B cell (primary cell): ENCODE measurements at regions not wholly inside any gene's neighbourhood (a gene's known extent, or its start where the extent isn't known, plus 50 kb on each side); places are given as distances from the start of the nearest gene placed in this dataset.

Experiments
- ATAC-seq: fragments of 200-7000 bp; cut with Tn5 transposase; one replicate; pipeline ENCODE4 v1.10.0; 2021; ENCODE audit warnings: low read depth, mild to moderate bottlenecking, moderate number of reproducible peaks, moderate library complexity
- CTCF ChIA-PET: fragments of 350-600 bp; sonication (Branson Sonifier 250); formaldehyde crosslinking; loops from one replicate; lab custom pipeline; 2021; ENCODE audit warnings: antibody characterized with exemption, inconsistent platforms; lab: Charles Lee
- POLR2A ChIA-PET: fragments of 350-600 bp; sonication (Branson Sonifier 250); formaldehyde crosslinking; loops from one replicate; lab custom pipeline; 2021; ENCODE audit warnings: antibody characterized with exemption; lab: Charles Lee
- DNase-seq: peaks from one replicate; pipeline ENCODE4 v3.0.0; 2013
- H2AFZ ChIP-seq: 2 replicates; pipeline ENCODE4 v1.6.1; 2012; ENCODE audit warnings: mild to moderate bottlenecking, low read depth, low read length; ENCODE audit not compliant: insufficient read depth, poor library complexity, severe bottlenecking
- H3K27ac ChIP-seq, 2 donors: 1 replicate in 1 of 2; 2 replicates in 1 of 2; pipeline ENCODE4 v1.5.1; 2012 to 2013; ENCODE audit warnings: low read length in 2 of 2, mild to moderate bottlenecking in 2 of 2, moderate library complexity in 1 of 2
- H3K27me3 ChIP-seq, 4 experiments: fragments of 200-600 bp in 1 of 4; sonication (generic) in 1 of 4; replicated peaks in 1 of 4; 1 replicate in 2 of 4; 2 replicates in 2 of 4; pipeline versions ENCODE4 v1.6.1 to v1.7.0; 2013 to 2016; ENCODE audit warnings: low read length in 3 of 4, mild to moderate bottlenecking in 2 of 4, mixed read lengths in 1 of 4, moderate library complexity in 1 of 4; ENCODE audit not compliant: insufficient read depth in 4 of 4, control insufficient read depth in 3 of 4; ENCODE audit errors: control extremely low read depth in 1 of 4
- H3K36me3 ChIP-seq, 2 experiments: replicated peaks in 1 of 2; 1 replicate in 1 of 2; 2 replicates in 1 of 2; pipeline versions ENCODE4 v1.6.1 to v1.7.1; 2013; ENCODE audit warnings: low read length in 1 of 2; ENCODE audit not compliant: insufficient read depth in 2 of 2, control insufficient read depth in 1 of 2; ENCODE audit errors: control extremely low read depth in 1 of 2, extremely low read depth in 1 of 2
- H3K4me1 ChIP-seq, 2 donors: fragments of 200-600 bp in 1 of 2; sonication (generic) in 1 of 2; 1 replicate in 1 of 2; 2 replicates in 1 of 2; pipeline versions ENCODE4 v1.5.1 to v1.6.1; 2013 to 2017; ENCODE audit warnings: low read length in 2 of 2; ENCODE audit not compliant: control insufficient read depth in 2 of 2, insufficient read depth in 2 of 2
- H3K4me2 ChIP-seq: replicated peaks from 2 replicates; pipeline ENCODE3; 2012; ENCODE audit warnings: mild to moderate bottlenecking, low read depth, low read length; ENCODE audit not compliant: poor library complexity, severe bottlenecking
- H3K4me3 ChIP-seq, 5 experiments: fragments of 200-600 bp in 1 of 5; sonication (generic) in 1 of 5; 1 replicate in 3 of 5; 2 replicates in 2 of 5; pipeline versions ENCODE4 v1.5.1 to v1.7.0; 2011 to 2016; ENCODE audit warnings: low read length in 4 of 5, mild to moderate bottlenecking in 4 of 5, low read depth in 2 of 5, control low read depth in 1 of 5, moderate library complexity in 1 of 5; ENCODE audit not compliant: insufficient read depth in 1 of 5; ENCODE audit errors: control extremely low read depth in 1 of 5, extremely low read depth in 1 of 5
- H3K79me2 ChIP-seq: fragments of 200-600 bp; sonication (generic); one replicate; pipeline ENCODE4 v1.6.0; 2016; ENCODE audit warnings: low read length; ENCODE audit not compliant: control insufficient read depth, insufficient read depth
- H3K9ac ChIP-seq: fragments of 200-600 bp; sonication (generic); 2 replicates; pipeline ENCODE4 v1.6.1; 2017; ENCODE audit warnings: mild to moderate bottlenecking, low read length, moderate library complexity
- H3K9me3 ChIP-seq, 3 donors: one replicate each; pipeline versions ENCODE4 v1.6.1 to v1.7.1; 2013; ENCODE audit warnings: low read length in 2 of 3; ENCODE audit not compliant: control insufficient read depth in 2 of 3, insufficient read depth in 1 of 3; ENCODE audit errors: control extremely low read depth in 1 of 3
- H4K20me1 ChIP-seq: 2 replicates; pipeline ENCODE4 v1.6.0; 2012; ENCODE audit warnings: mild to moderate bottlenecking, low read length; ENCODE audit not compliant: insufficient read depth, control insufficient read depth, poor library complexity, severe bottlenecking
- H3K27ac Mint-ChIP-seq: one replicate; pipeline ENCODE4 v1.8.0; 2021; ENCODE audit warnings: mixed read lengths
- H3K27me3 Mint-ChIP-seq: one replicate; pipeline ENCODE4 v1.8.0; 2021; ENCODE audit warnings: mixed read lengths
- H3K4me1 Mint-ChIP-seq: one replicate; pipeline ENCODE4 v1.8.0; 2021; ENCODE audit warnings: mixed read lengths
- H3K4me3 Mint-ChIP-seq: one replicate; pipeline ENCODE4 v1.8.0; 2021; ENCODE audit warnings: mixed read lengths
- H3K9me3 Mint-ChIP-seq: one replicate; pipeline ENCODE4 v1.8.0; 2022; ENCODE audit warnings: mixed read lengths; ENCODE audit not compliant: insufficient read depth
- CTCF ChIP-seq: fragments of 200-600 bp; IDR thresholded peaks from one replicate; pipeline ENCODE4 v1.8.0; 2022; ENCODE audit warnings: antibody characterized with exemption, mild to moderate bottlenecking
- EZH2 ChIP-seq: IDR thresholded peaks from 2 replicates; pipeline ENCODE4 v1.6.1; 2012; ENCODE audit warnings: borderline replicate concordance, low read depth, mild to moderate bottlenecking, moderate library complexity, low read length; ENCODE audit not compliant: insufficient read depth, poor library complexity, severe bottlenecking
- WGBS: methylation state at CpG from one replicate; pipeline ENCODE4 v1.1.5; 2013; ENCODE audit warnings: missing lambda C conversion rate; ENCODE audit not compliant: insufficient coverage; 5-methylcytosine and 5-hydroxymethylcytosine counted together
- intact Hi-C: fragments of 100-400 bp; cut with micrococcal nuclease; formaldehyde crosslinking; loops from one replicate; pipeline ENCODE4 v1.10.0; 2022

- ChIA-PET CTCF (no interaction called here), POLR2A (no interaction called here)
- Histone ChIP-seq H3K4me2 (no peak overlapping the region), H4K20me1 (no peaks in the 10 kb centered on the region), H2AFZ (no peak overlapping the region), H3K4me3 (no peak overlapping the region), H3K27me3 (no peaks in the 10 kb centered on the region), H3K9me3 (peaks cover 0 to 1% (median 0%) of the 10 kb centered on the region in 3 donors), H3K36me3 (no peaks in the 10 kb centered on the region), H3K27ac (no peak overlapping the region), H3K4me1 (no peaks in the 10 kb centered on the region), H3K79me2 (no peaks in the 10 kb centered on the region), H3K9ac (no peak overlapping the region)
- Mint-ChIP-seq H3K4me3 (no peak overlapping the region), H3K9me3 (no peaks in the 10 kb centered on the region), H3K4me1 (no peaks in the 10 kb centered on the region), H3K27me3 (peaks cover 3% of the 10 kb centered on the region), H3K27ac (no peak overlapping the region)
- DNase-seq (no peak), ATAC-seq (no peak)
- WGBS: no CpG with 5 or more reads among the region's 2 CpGs
- intact Hi-C loops: no loop called here
- TF ChIP-seq CTCF: no peak
- no peak for TF ChIP-seq EZH2
Measured at GRCh38 chr4:14236359-14236758, 608.8 kb upstream of the BOD1L1 start.

GRCh38 chr4:14237911-14238310 is 610.4 kb upstream of the BOD1L1 start:
- H3K27me3 ChIP-seq: no peaks in the 10 kb centered on the region
- H3K9me3 ChIP-seq: peaks cover 0 to 1% (median 0%) of the 10 kb centered on the region in 3 donors
- no peak overlapping the region for H3K27ac ChIP-seq
- Mint-ChIP-seq H3K9me3 (no peaks in the 10 kb centered on the region), H3K4me3 (no peak overlapping the region), H3K27me3 (peaks cover 3% of the 10 kb centered on the region), H3K27ac (no peak overlapping the region), H3K4me1 (no peaks in the 10 kb centered on the region)
- no peaks in the 10 kb centered on the region for H4K20me1 ChIP-seq
- no peak for DNase-seq
- no CpG with 5 or more reads among the region's 2 CpGs for WGBS
- H2AFZ ChIP-seq: no peak overlapping the region
- POLR2A ChIA-PET: no interaction called here
- H3K36me3 ChIP-seq: no peaks in the 10 kb centered on the region
- no peak for ATAC-seq
- no peak for TF ChIP-seq EZH2
- TF ChIP-seq CTCF: no peak
- no peak overlapping the region for H3K4me3 ChIP-seq
- intact Hi-C loops: no loop called here
- no peaks in the 10 kb centered on the region for H3K79me2 ChIP-seq
- no peak overlapping the region for H3K4me2 ChIP-seq
- CTCF ChIA-PET: no interaction called here
- H3K9ac ChIP-seq: no peak overlapping the region
- no peaks in the 10 kb centered on the region for H3K4me1 ChIP-seq
